ENCODE measurements at regions not wholly inside any gene's neighbourhood (a gene's known extent, or its start where the extent isn't known, plus 50 kb on each side); places are given as distances from the start of the nearest gene placed in this dataset.

DNA sequence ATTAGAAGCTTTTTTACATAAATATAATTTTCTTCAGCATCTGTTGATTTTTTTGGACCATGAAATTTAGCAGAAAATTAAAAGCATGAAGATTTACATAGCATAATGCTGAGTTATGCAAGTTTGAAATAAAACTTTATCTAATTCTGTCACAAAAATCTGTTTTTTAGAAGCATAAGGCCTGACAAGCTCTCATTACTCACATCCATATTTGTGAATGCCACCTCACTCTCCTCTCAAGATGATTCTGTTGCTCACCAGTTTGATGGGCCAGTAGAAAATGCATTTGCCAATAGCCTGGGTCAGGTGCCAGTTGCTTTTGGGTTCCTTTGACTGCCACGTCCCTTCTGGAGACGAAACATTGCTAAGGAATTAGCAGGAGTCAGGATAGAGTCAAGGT is 181.5 kb upstream of the ATP2B1 start:
- no peak for TF ChIP-seq GATA3 (IDR thresholded peaks at IDR 0.05; ENCODE audit: low read depth, low read length)
- TF ChIP-seq GATA2 (IDR thresholded peaks at IDR 0.05; ENCODE audit: low read depth, low read length): no peak

All from SH-SY5Y (cell line).